Progenitor cell of endocrine pancreas (in vitro differentiated cells): ENCODE measurements at regions not wholly inside any gene's neighbourhood (a gene's known extent, or its start where the extent isn't known, plus 50 kb on each side); places are given as distances from the start of the nearest gene placed in this dataset.

ENCODE experiments used
- DNase-seq: peaks from one replicate; pipeline ENCODE4 v3.0.0; 2021; ENCODE audit warnings: low spot score; ENCODE audit not compliant: unreplicated experiment
- H3K27ac Mint-ChIP-seq: 2 replicates; pipeline ENCODE4 v1.8.0; 2021; ENCODE audit warnings: mild to moderate bottlenecking, moderate library complexity, mixed read lengths
- H3K27me3 Mint-ChIP-seq: 2 replicates; pipeline ENCODE4 v1.8.0; 2021; ENCODE audit warnings: mixed read lengths
- H3K36me3 Mint-ChIP-seq: 2 replicates; pipeline ENCODE4 v1.8.0; 2022; ENCODE audit warnings: mixed read lengths; ENCODE audit not compliant: insufficient read depth
- H3K4me1 Mint-ChIP-seq: 2 replicates; pipeline ENCODE4 v1.8.0; 2021; ENCODE audit warnings: low read depth, mixed read lengths
- H3K4me3 Mint-ChIP-seq: 2 replicates; pipeline ENCODE4 v1.8.0; 2021; ENCODE audit warnings: low read depth, mild to moderate bottlenecking, moderate library complexity, mixed read lengths
- H3K9me3 Mint-ChIP-seq: 2 replicates; pipeline ENCODE4 v1.8.0; 2021; ENCODE audit warnings: low read depth, mixed read lengths
- CTCF ChIP-seq: fragments of 200-600 bp; sonication (generic); IDR thresholded peaks from one replicate; pipeline ENCODE4 v1.5.0; 2021; ENCODE audit warnings: antibody characterized with exemption, mild to moderate bottlenecking; ENCODE audit not compliant: unreplicated experiment

GRCh38 chr2:7207631-7208030, 290.4 kb downstream of the RNF144A start:
- Mint-ChIP-seq H3K4me3 (no peak overlapping the region), H3K27me3 (no peaks in the 10 kb centered on the region), H3K27ac (no peak overlapping the region), H3K36me3 (no peaks in the 10 kb centered on the region), H3K9me3 (no peaks in the 10 kb centered on the region), H3K4me1 (peaks cover 2% of the 10 kb centered on the region)
- no peak for TF ChIP-seq CTCF
- DNase-seq = no peak

- peaks cover 5% of the 10 kb centered on the region for H3K4me1 Mint-ChIP-seq
- no peak overlapping the region for H3K4me3 Mint-ChIP-seq
- H3K36me3 Mint-ChIP-seq = no peaks in the 10 kb centered on the region
- TF ChIP-seq CTCF = no peak
- no peaks in the 10 kb centered on the region for H3K27me3 Mint-ChIP-seq
- no peak for DNase-seq
- H3K9me3 Mint-ChIP-seq = no peaks in the 10 kb centered on the region
- H3K27ac Mint-ChIP-seq = no peak overlapping the region
Measured at GRCh38 chr2:7209757-7210555, 292.7 kb downstream of the RNF144A start.

- no peak overlapping the region for H3K4me3 Mint-ChIP-seq
- peaks cover 5% of the 10 kb centered on the region for H3K4me1 Mint-ChIP-seq
- H3K27me3 Mint-ChIP-seq = no peaks in the 10 kb centered on the region
- no peak overlapping the region for H3K27ac Mint-ChIP-seq
- no peaks in the 10 kb centered on the region for H3K9me3 Mint-ChIP-seq
- TF ChIP-seq CTCF = no peak
- no peaks in the 10 kb centered on the region for H3K36me3 Mint-ChIP-seq
- DNase-seq = no peak
Measured at GRCh38 chr2:7210712-7211111, 293.5 kb downstream of the RNF144A start.

GRCh38 chr2:7225848-7226247, 308.6 kb downstream of the RNF144A start:
- H3K36me3 Mint-ChIP-seq = peaks cover 1% of the 10 kb centered on the region
- H3K4me3 Mint-ChIP-seq = no peak overlapping the region
- no peaks in the 10 kb centered on the region for H3K27me3 Mint-ChIP-seq
- no peak for TF ChIP-seq CTCF
- H3K4me1 Mint-ChIP-seq = no peaks in the 10 kb centered on the region
- no peak for DNase-seq
- peaks cover 9% of the 10 kb centered on the region for H3K9me3 Mint-ChIP-seq
- H3K27ac Mint-ChIP-seq = no peak overlapping the region

GRCh38 chr2:7226501-7226900, 309.3 kb downstream of the RNF144A start:
- TF ChIP-seq CTCF = no peak
- Mint-ChIP-seq H3K27me3 (no peaks in the 10 kb centered on the region), H3K4me1 (no peaks in the 10 kb centered on the region), H3K36me3 (peaks cover 1% of the 10 kb centered on the region), H3K9me3 (peaks cover 9% of the 10 kb centered on the region), H3K27ac (no peak overlapping the region), H3K4me3 (no peak overlapping the region)
- no peak for DNase-seq
